ENCODE measurements at regions not wholly inside any gene's neighbourhood (a gene's known extent, or its start where the extent isn't known, plus 50 kb on each side); places are given as distances from the start of the nearest gene placed in this dataset.

DNA sequence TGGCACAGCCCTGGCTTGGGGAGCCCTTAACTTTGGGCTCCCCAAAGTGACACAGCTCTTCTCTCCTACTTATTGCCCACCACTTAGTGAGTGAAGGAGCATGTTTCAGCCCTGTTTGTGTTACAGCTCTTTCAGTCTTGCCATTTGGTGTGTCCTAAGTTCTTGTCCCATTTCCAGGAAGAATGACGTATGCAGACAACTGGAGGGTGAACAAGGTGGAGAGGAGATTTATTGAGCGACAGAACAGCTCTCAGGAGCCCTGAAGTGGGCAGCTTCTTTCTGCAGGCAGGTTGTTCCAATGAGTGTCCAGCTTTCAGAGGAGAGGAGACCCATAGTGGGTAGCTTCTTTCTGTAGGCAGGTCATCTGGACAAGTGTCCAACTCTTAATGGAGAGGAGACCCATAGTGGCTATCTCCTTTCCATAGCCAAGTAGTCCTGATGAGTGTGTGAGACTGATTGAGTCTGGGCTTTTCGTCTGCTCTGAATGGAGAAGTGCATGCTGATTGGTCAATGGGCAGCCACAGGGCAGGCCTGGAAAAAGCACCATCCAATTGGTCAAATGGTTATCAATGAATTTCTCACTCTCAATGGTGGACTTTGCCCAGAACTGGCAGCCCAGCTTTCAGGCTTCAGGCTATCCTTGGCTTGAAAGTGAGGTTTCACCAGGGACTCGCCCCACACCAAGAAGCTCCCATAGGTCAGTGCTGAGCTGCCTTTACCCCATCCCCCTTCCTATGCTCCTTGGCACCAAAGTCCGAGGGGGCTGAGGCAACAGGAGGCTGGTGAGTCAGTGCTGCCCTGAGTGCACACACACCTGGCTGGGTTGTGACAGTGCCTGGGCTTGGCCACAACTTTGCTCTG is 688.2 kb downstream of the NYAP2 start:
- TF ChIP-seq, protein P1, sequence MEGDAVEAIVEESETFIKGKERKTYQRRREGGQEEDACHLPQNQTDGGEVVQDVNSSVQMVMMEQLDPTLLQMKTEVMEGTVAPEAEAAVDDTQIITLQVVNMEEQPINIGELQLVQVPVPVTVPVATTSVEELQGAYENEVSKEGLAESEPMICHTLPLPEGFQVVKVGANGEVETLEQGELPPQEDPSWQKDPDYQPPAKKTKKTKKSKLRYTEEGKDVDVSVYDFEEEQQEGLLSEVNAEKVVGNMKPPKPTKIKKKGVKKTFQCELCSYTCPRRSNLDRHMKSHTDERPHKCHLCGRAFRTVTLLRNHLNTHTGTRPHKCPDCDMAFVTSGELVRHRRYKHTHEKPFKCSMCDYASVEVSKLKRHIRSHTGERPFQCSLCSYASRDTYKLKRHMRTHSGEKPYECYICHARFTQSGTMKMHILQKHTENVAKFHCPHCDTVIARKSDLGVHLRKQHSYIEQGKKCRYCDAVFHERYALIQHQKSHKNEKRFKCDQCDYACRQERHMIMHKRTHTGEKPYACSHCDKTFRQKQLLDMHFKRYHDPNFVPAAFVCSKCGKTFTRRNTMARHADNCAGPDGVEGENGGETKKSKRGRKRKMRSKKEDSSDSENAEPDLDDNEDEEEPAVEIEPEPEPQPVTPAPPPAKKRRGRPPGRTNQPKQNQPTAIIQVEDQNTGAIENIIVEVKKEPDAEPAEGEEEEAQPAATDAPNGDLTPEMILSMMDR (IDR thresholded peaks at IDR 0.05; ENCODE audit: insufficient read depth, low read length, poor library complexity, severe bottlenecking) = no peak
- no peak for TF ChIP-seq EZH2phosphoT487 (conservative IDR thresholded peaks at IDR 0.05; ENCODE audit: low read length)
